Transverse colon (tissue), 4 donors: ENCODE measurements at regions not wholly inside any gene's neighbourhood (a gene's known extent, or its start where the extent isn't known, plus 50 kb on each side); places are given as distances from the start of the nearest gene placed in this dataset.
"Not testable (repeated sequence)": the region's sequence is repeated elsewhere in the genome, so short reads cannot be mapped to it uniquely, and the experiment has no call there.

Source experiments
- DNase-seq: peaks from one replicate; pipeline ENCODE4 v3.0.0-alpha.2; 2019
- H3K27ac ChIP-seq, 4 donors: fragments of 200-600 bp; sonication (generic); 2 replicates each; pipeline ENCODE4 v1.5.1; 2016 to 2018; ENCODE audit warnings: inconsistent platforms in 4 of 4
- H3K27me3 ChIP-seq: fragments of 200-600 bp; sonication (generic); 2 replicates; pipeline ENCODE4 v1.5.1; 2017; ENCODE audit warnings: inconsistent platforms
- H3K36me3 ChIP-seq, 4 donors: fragments of 200-600 bp; sonication (generic); 2 replicates each; pipeline ENCODE4 v1.5.1; 2017 to 2019; ENCODE audit warnings: inconsistent platforms in 4 of 4
- H3K4me1 ChIP-seq, 4 donors: fragments of 200-600 bp; sonication (generic); 2 replicates each; pipeline ENCODE4 v1.5.1; 2017 to 2020; ENCODE audit warnings: inconsistent platforms in 4 of 4
- H3K4me3 ChIP-seq, 4 donors: fragments of 200-600 bp; sonication (generic); 1 replicate in 1 of 4; 2 replicates in 3 of 4; pipeline versions ENCODE4 v1.5.1 to v1.6.1; 2017 to 2019; ENCODE audit warnings: inconsistent platforms in 4 of 4
- H3K9me3 ChIP-seq, 2 donors: fragments of 200-600 bp; sonication (generic); 2 replicates each; pipeline ENCODE4 v1.5.1; 2017 to 2019; ENCODE audit warnings: inconsistent platforms in 2 of 2
- CTCF ChIP-seq, 5 experiments: fragments of 200-600 bp in 3 of 5; fragments of 450-650 bp in 2 of 5; sonication (generic) in 3 of 5; IDR thresholded peaks; 1 replicate in 2 of 5; 2 replicates in 3 of 5; pipeline ENCODE4 v1.5.1; 2016 to 2017; ENCODE audit warnings: antibody characterized with exemption in 5 of 5, inconsistent platforms in 3 of 5, mild to moderate bottlenecking in 2 of 5, moderate library complexity in 1 of 5
- EP300 ChIP-seq: sonication (generic); formaldehyde crosslinking; IDR thresholded peaks from one replicate; pipeline ENCODE4 v1.6.1; 2017; ENCODE audit warnings: antibody characterized with exemption, low read depth
- POLR2A ChIP-seq: fragments of 450-650 bp; IDR thresholded peaks from one replicate; pipeline ENCODE4 v1.6.1; 2016; ENCODE audit warnings: antibody characterized with exemption, mild to moderate bottlenecking, moderate library complexity
- POLR2AphosphoS5 ChIP-seq, 3 donors: sonication (generic); formaldehyde crosslinking; IDR thresholded peaks; one replicate each; pipeline ENCODE4 v1.6.1; 2016; ENCODE audit warnings: antibody characterized with exemption in 3 of 3
- WGBS, 2 donors: methylation state at CpG; one replicate each; pipeline ENCODE4 v1.1.5; 2018; ENCODE audit warnings: low coverage in 1 of 2; 5-methylcytosine and 5-hydroxymethylcytosine counted together
- in situ Hi-C, 4 donors: fragments of 200-750 bp; cut with MboI; loops; one replicate each; pipeline versions ENCODE4 v1.15.0 to v1.15.1; 2017; ENCODE audit warnings: low sequenced_read_pairs in 3 of 4, low pct_ligation_motif_present in 1 of 4, low pct_unique_long_range_greater_than_20kb in 1 of 4
- intact Hi-C: fragments of 100-400 bp; cut with DNase I; formaldehyde crosslinking; loops from one replicate; pipeline ENCODE4 v1.15.1; 2023; ENCODE audit warnings: low total_unique reads

- Histone ChIP-seq H3K9me3 (no peaks in the 10 kb centered on the region), H3K36me3 (no peaks in the 10 kb centered on the region), H3K4me3 (no peak overlapping the region), H3K27ac (no peak overlapping the region), H3K27me3 (no peaks in the 10 kb centered on the region), H3K4me1 (no peaks in the 10 kb centered on the region)
- in situ Hi-C loops: no loop called here
- no peak for TF ChIP-seq POLR2AphosphoS5 (IDR thresholded peaks at IDR 0.05)
- no peak for TF ChIP-seq EP300
- TF ChIP-seq CTCF (IDR thresholded peaks at IDR 0.05): no peak
- TF ChIP-seq POLR2A: no peak
- 85 to 93% methylated on average over 2 of the region's 2 CpGs for WGBS, 2 donors
- DNase-seq: no peak
- intact Hi-C loops: no loop called here
Observed at GRCh38 chr7:49500741-49501140, 272.7 kb upstream of the VWC2 start.

GRCh38 chr7:49507206-49507605, 266.2 kb upstream of the VWC2 start:
- H3K27ac ChIP-seq, in situ Hi-C loops, H3K4me3 ChIP-seq, H3K27me3 ChIP-seq, H3K9me3 ChIP-seq, H3K4me1 ChIP-seq, intact Hi-C loops, DNase-seq, H3K36me3 ChIP-seq: not testable (repeated sequence)
- WGBS, 2 donors: 56 to 65% methylated on average over 2 of the region's 2 CpGs

DNA sequence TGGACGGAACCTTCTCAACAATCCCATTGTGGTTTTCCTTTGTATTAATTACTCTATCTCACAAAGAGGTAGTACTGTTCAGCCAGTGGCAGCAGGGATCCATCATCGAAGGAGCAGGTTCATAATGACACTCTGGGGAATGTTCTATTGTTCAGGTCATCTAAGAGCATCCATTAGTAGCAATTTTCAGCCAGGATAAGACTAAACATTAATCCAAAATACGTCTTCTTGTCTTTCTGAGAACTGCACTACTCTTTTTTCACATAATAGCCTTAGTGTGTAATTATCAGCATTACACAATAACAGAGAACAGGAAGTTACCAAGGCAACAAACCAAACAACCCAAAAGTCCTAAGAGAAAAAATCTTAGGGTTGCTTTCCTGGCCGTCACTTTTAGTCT, 259.5 kb upstream of the VWC2 start:
- no peak for DNase-seq
- Histone ChIP-seq H3K36me3 (no peaks in the 10 kb centered on the region), H3K27me3 (no peaks in the 10 kb centered on the region), H3K9me3 (no peaks in the 10 kb centered on the region), H3K4me1 (no peaks in the 10 kb centered on the region), H3K4me3 (no peak overlapping the region), H3K27ac (no peak overlapping the region)
- TF ChIP-seq CTCF (IDR thresholded peaks at IDR 0.05): no peak
- no peak for TF ChIP-seq EP300
- TF ChIP-seq POLR2A: no peak
- no peak for TF ChIP-seq POLR2AphosphoS5 (IDR thresholded peaks at IDR 0.05)
- 30 to 39% methylated on average over 3 to 4 of the region's 4 CpGs for WGBS, 2 donors
- intact Hi-C loops (no loop called here), in situ Hi-C loops (no loop called here)

DNA sequence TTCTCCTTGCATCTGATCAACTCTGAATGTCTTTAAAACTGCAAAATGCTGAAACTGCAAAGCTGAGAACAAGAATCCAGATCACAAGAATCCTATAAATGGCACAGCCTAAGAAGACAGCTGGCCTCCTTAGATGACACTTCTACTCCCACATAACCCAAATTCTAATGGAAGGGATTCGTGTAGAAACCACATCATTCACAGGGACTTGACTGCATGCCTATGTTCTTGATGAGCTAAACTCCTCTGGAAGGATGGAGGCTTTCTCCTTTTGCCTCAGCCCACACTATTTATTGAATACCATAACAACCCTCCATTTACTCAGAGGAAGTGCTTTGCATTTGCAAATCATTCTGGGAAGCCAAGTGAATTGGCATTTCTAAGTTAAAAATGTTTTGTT, 252.5 kb upstream of the VWC2 start:
- no peaks in the 10 kb centered on the region for H3K4me1 ChIP-seq
- no peaks in the 10 kb centered on the region for H3K27me3 ChIP-seq
- intact Hi-C loops: no loop called here
- 40 to 61% methylated on average over 1 of the region's 1 CpG for WGBS, 2 donors
- in situ Hi-C loops: no loop called here
- no peaks in the 10 kb centered on the region for H3K9me3 ChIP-seq
- H3K4me3 ChIP-seq: no peak overlapping the region
- H3K27ac ChIP-seq: no peak overlapping the region
- no peak for DNase-seq
- H3K36me3 ChIP-seq: no peaks in the 10 kb centered on the region
- TF ChIP-seq CTCF (IDR thresholded peaks at IDR 0.05) (no peak), POLR2AphosphoS5 (IDR thresholded peaks at IDR 0.05) (no peak)

DNA sequence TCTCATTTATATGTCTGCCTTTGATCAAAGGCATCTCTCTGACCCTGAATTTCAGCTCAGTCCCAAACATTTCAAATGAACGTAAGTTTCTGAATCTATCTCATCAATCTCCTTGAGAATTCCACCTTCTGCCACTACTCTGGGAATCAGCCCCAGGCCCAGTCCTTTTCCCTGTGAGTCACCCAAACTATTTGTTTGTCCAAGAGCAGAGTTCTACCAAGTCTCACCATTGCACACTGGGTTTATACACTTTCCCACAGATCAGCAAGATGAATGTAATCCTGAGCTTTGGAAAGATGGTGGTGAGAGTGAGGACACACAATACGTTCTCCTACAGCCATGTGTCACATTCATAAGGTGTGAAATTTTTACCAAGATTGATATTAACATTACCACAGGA, 251.3 kb upstream of the VWC2 start:
- Histone ChIP-seq H3K9me3 (no peaks in the 10 kb centered on the region), H3K36me3 (no peaks in the 10 kb centered on the region), H3K4me3 (no peak overlapping the region), H3K27me3 (no peaks in the 10 kb centered on the region), H3K4me1 (no peaks in the 10 kb centered on the region), H3K27ac (no peak overlapping the region)
- no peak for TF ChIP-seq CTCF (IDR thresholded peaks at IDR 0.05)
- no peak for TF ChIP-seq EP300
- no peak for TF ChIP-seq POLR2AphosphoS5 (IDR thresholded peaks at IDR 0.05)
- no peak for TF ChIP-seq POLR2A
- no peak for DNase-seq
- in situ Hi-C loops: no loop called here
- intact Hi-C loops: no loop called here
- 56% methylated on average over 2 of the region's 2 CpGs; no CpG with 5 or more reads in 1 of the 2 donors for WGBS, 2 donors
